ENCODE measurements at regions not wholly inside any gene's neighbourhood (a gene's known extent, or its start where the extent isn't known, plus 50 kb on each side); places are given as distances from the start of the nearest gene placed in this dataset.

DNA sequence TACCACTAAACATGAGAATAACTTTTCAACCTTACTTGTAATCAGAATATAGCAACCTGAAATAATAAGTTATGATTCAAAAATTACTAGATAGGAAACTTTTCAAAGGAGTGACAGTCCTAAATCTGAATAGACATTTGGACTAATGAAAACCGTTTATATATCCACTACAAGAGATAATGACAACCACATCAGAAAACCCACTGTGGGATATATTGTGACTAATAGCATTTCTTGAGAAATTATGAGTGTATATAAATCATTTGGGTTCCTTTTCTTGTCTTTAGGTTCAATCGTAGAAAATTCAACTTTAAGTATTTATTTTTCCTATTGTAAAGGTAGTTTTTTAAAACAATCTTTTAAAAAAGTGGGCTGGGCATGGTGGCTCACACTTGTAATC lies 170.2 kb upstream of the PRSS58 start:
- TF ChIP-seq POLR2A (IDR thresholded peaks at IDR 0.05; ENCODE audit: low read depth, low read length), result no peak
- no peak for TF ChIP-seq POLR2AphosphoS5 (IDR thresholded peaks at IDR 0.05; ENCODE audit: low read depth, low read length)

All from GM12892 (cell line).